PC-3 (cell line): ENCODE measurements at regions not wholly inside any gene's neighbourhood (a gene's known extent, or its start where the extent isn't known, plus 50 kb on each side); places are given as distances from the start of the nearest gene placed in this dataset.

Experiments
- EZH2 ChIP-seq: fragments of 300-600 bp; sonication (generic); IDR thresholded peaks from one replicate; pipeline ENCODE4 v1.6.1; 2017; ENCODE audit warnings: antibody characterized with exemption, mild to moderate bottlenecking, low read length; ENCODE audit not compliant: unreplicated experiment
- EZH2phosphoT487 ChIP-seq: fragments of 300-600 bp; sonication (generic); IDR thresholded peaks from 2 replicates; pipeline ENCODE4 v1.6.1; 2018; ENCODE audit warnings: mild to moderate bottlenecking, antibody characterized with exemption, low read length, borderline replicate concordance
- TF ChIP-seq, protein P1 (sequence below): fragments of 300-600 bp; sonication (generic); conservative IDR thresholded peaks from 2 replicates; pipeline ENCODE4 v1.5.1; 2017; ENCODE audit warnings: antibody characterized with exemption, low read depth, mild to moderate bottlenecking, low read length

DNA sequence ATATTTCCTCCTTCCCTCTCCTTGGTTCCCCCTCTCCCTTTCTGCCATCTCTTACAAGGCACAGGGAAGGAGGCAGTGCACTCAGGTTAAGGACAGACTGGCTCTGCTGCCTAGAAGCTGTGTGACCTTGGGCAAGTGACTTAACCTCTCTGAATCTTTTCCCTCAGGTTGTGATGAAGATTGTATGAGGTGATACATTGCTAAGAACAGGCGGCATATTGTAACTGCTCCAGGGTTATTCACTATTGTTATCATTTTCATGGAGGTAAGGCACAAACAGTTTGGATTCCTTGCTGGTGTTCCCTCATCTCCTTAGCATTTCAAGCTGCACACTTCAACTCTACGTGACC lies 126.6 kb upstream of the CXCR4 start:
- TF ChIP-seq, protein P1, sequence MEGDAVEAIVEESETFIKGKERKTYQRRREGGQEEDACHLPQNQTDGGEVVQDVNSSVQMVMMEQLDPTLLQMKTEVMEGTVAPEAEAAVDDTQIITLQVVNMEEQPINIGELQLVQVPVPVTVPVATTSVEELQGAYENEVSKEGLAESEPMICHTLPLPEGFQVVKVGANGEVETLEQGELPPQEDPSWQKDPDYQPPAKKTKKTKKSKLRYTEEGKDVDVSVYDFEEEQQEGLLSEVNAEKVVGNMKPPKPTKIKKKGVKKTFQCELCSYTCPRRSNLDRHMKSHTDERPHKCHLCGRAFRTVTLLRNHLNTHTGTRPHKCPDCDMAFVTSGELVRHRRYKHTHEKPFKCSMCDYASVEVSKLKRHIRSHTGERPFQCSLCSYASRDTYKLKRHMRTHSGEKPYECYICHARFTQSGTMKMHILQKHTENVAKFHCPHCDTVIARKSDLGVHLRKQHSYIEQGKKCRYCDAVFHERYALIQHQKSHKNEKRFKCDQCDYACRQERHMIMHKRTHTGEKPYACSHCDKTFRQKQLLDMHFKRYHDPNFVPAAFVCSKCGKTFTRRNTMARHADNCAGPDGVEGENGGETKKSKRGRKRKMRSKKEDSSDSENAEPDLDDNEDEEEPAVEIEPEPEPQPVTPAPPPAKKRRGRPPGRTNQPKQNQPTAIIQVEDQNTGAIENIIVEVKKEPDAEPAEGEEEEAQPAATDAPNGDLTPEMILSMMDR = no peak
- no peak for TF ChIP-seq EZH2phosphoT487
- no peak for TF ChIP-seq EZH2
